Type B pancreatic cell (in vitro differentiated cells): ENCODE measurements at regions not wholly inside any gene's neighbourhood (a gene's known extent, or its start where the extent isn't known, plus 50 kb on each side); places are given as distances from the start of the nearest gene placed in this dataset.

Experiments used
- DNase-seq: peaks from one replicate; pipeline ENCODE4 v3.0.0; 2021; ENCODE audit warnings: mixed read lengths; ENCODE audit not compliant: unreplicated experiment; ENCODE audit errors: extremely low spot score
- H3K27ac Mint-ChIP-seq: 2 replicates; pipeline ENCODE4 v1.8.0; 2021; ENCODE audit warnings: mild to moderate bottlenecking, mixed read lengths
- H3K27me3 Mint-ChIP-seq: 2 replicates; pipeline ENCODE4 v1.8.0; 2021; ENCODE audit warnings: mixed read lengths
- H3K36me3 Mint-ChIP-seq: 2 replicates; pipeline ENCODE4 v1.8.0; 2021; ENCODE audit warnings: mixed read lengths
- H3K4me1 Mint-ChIP-seq: one replicate; pipeline ENCODE4 v1.8.0; 2021; ENCODE audit warnings: mixed read lengths; ENCODE audit not compliant: unreplicated experiment
- H3K4me3 Mint-ChIP-seq: 2 replicates; pipeline ENCODE4 v1.8.0; 2021; ENCODE audit warnings: mild to moderate bottlenecking, mixed read lengths
- H3K9me3 Mint-ChIP-seq: 2 replicates; pipeline ENCODE4 v1.8.0; 2021; ENCODE audit warnings: mixed read lengths
- CTCF ChIP-seq: fragments of 200-600 bp; sonication (generic); conservative IDR thresholded peaks from 2 replicates; pipeline ENCODE4 v1.5.0; 2021; ENCODE audit warnings: antibody characterized with exemption, mild to moderate bottlenecking

- no peaks in the 10 kb centered on the region for H3K9me3 Mint-ChIP-seq
- H3K4me1 Mint-ChIP-seq, result no peaks in the 10 kb centered on the region
- no peak for DNase-seq
These were observed 131.6 kb upstream of the SOX5 start for GRCh38 chr12:24081092-24081529.

GRCh38 chr12:24080465-24080864 lies 131.0 kb upstream of the SOX5 start:
- Mint-ChIP-seq H3K4me3 (no peak overlapping the region), H3K4me1 (no peaks in the 10 kb centered on the region), H3K27ac (no peak overlapping the region), H3K9me3 (no peaks in the 10 kb centered on the region), H3K36me3 (no peaks in the 10 kb centered on the region), H3K27me3 (peaks cover 5% of the 10 kb centered on the region)
- TF ChIP-seq CTCF, result no peak
- DNase-seq, result no peak

More at GRCh38 chr12:24081092-24081529, 131.6 kb upstream of the SOX5 start:
- no peak for TF ChIP-seq CTCF
- Mint-ChIP-seq H3K27me3 (peaks cover 5% of the 10 kb centered on the region), H3K27ac (no peak overlapping the region), H3K36me3 (no peaks in the 10 kb centered on the region), H3K4me3 (no peak overlapping the region)

GRCh38 chr12:24079083-24079482 lies 129.6 kb upstream of the SOX5 start:
- H3K27me3 Mint-ChIP-seq, result peaks cover 4% of the 10 kb centered on the region
- no peaks in the 10 kb centered on the region for H3K4me1 Mint-ChIP-seq
- peaks cover 2% of the 10 kb centered on the region for H3K36me3 Mint-ChIP-seq
- no peak overlapping the region for H3K27ac Mint-ChIP-seq
- TF ChIP-seq CTCF, result no peak
- DNase-seq, result no peak
- no peak overlapping the region for H3K4me3 Mint-ChIP-seq
- no peaks in the 10 kb centered on the region for H3K9me3 Mint-ChIP-seq

GRCh38 chr12:24078318-24078765 lies 128.9 kb upstream of the SOX5 start:
- no peak for DNase-seq
- H3K9me3 Mint-ChIP-seq, result no peaks in the 10 kb centered on the region
- H3K4me3 Mint-ChIP-seq, result no peak overlapping the region
- peak overlapping the region; percentile 17 for H3K27ac Mint-ChIP-seq
- no peaks in the 10 kb centered on the region for H3K27me3 Mint-ChIP-seq
- TF ChIP-seq CTCF, result no peak
- peaks cover 5% of the 10 kb centered on the region for H3K36me3 Mint-ChIP-seq
- H3K4me1 Mint-ChIP-seq, result no peaks in the 10 kb centered on the region

GRCh38 chr12:24077161-24077560 lies 127.7 kb upstream of the SOX5 start:
- no peak for TF ChIP-seq CTCF
- no peak for DNase-seq
- Mint-ChIP-seq H3K27ac (no peak overlapping the region), H3K9me3 (no peaks in the 10 kb centered on the region), H3K4me1 (no peaks in the 10 kb centered on the region), H3K27me3 (no peaks in the 10 kb centered on the region), H3K4me3 (no peak overlapping the region), H3K36me3 (peaks cover 5% of the 10 kb centered on the region)

- no peak for DNase-seq
- peaks cover 5% of the 10 kb centered on the region for H3K36me3 Mint-ChIP-seq
- H3K4me1 Mint-ChIP-seq, result no peaks in the 10 kb centered on the region
- no peak overlapping the region for H3K27ac Mint-ChIP-seq
- H3K27me3 Mint-ChIP-seq, result no peaks in the 10 kb centered on the region
- H3K9me3 Mint-ChIP-seq, result no peaks in the 10 kb centered on the region
- H3K4me3 Mint-ChIP-seq, result no peak overlapping the region
- no peak for TF ChIP-seq CTCF
These were observed 126.2 kb upstream of the SOX5 start for GRCh38 chr12:24075650-24076049.
